OCI-LY1 (cell line): ENCODE measurements at regions not wholly inside any gene's neighbourhood (a gene's known extent, or its start where the extent isn't known, plus 50 kb on each side); places are given as distances from the start of the nearest gene placed in this dataset.

ENCODE experiments used
- CTCF ChIP-seq: fragments of 200-600 bp; sonication (generic), shearing (Covaris generic); IDR thresholded peaks from 2 replicates; pipeline ENCODE4 v1.5.1; 2017; ENCODE audit warnings: mild to moderate bottlenecking, antibody characterized with exemption, low read length, moderate library complexity, mixed read lengths
- EZH2 ChIP-seq: fragments of 200-600 bp; sonication (generic), shearing (Covaris generic); IDR thresholded peaks from 2 replicates; pipeline ENCODE4 v1.8.0; 2017; ENCODE audit warnings: borderline replicate concordance, mixed run types, mild to moderate bottlenecking, antibody characterized with exemption, low read length, moderate library complexity, mixed read lengths

GRCh38 chr18:77528872-77529271 is 279.2 kb downstream of the GALR1 start:
- no peak for TF ChIP-seq CTCF
- no peak for TF ChIP-seq EZH2
